Esophagus squamous epithelium (tissue), 4 donors: ENCODE measurements at regions not wholly inside any gene's neighbourhood (a gene's known extent, or its start where the extent isn't known, plus 50 kb on each side); places are given as distances from the start of the nearest gene placed in this dataset.

Experiments used
- POLR2A ChIP-seq, 4 donors: fragments of 450-650 bp; IDR thresholded peaks; one replicate each; pipeline ENCODE4 v1.6.1; 2017; ENCODE audit warnings: antibody characterized with exemption in 4 of 4, mild to moderate bottlenecking in 4 of 4, moderate library complexity in 3 of 4
- TF ChIP-seq, protein P1 (sequence below), 6 experiments: fragments of 450-650 bp in 4 of 6; fragments of 200-600 bp in 2 of 6; sonication (generic) in 2 of 6; IDR thresholded peaks; one replicate each; pipeline ENCODE4 v1.5.1; 2016 to 2019; ENCODE audit warnings: antibody characterized with exemption in 6 of 6, mild to moderate bottlenecking in 4 of 6, moderate library complexity in 4 of 6

DNA sequence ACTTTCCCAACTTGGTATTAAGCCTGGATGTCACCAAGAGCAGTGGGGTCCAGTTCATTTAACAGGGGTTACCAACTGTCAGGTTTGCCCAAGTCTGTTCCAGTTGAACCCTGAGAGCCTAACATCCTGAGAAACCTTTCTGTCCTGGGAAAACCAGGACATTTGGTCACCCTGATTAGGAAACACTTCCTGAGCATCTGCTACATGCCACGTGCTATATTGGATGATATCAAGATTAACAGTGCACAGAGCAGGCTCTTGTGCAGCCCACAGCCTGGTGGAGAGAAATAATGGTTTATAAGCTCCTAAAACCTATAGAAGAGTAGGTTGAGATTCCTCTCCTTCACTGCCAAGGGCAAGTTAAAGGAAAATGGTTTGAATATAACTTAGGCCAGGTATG lies 102.9 kb upstream of the RAD23B start:
- TF ChIP-seq, protein P1, sequence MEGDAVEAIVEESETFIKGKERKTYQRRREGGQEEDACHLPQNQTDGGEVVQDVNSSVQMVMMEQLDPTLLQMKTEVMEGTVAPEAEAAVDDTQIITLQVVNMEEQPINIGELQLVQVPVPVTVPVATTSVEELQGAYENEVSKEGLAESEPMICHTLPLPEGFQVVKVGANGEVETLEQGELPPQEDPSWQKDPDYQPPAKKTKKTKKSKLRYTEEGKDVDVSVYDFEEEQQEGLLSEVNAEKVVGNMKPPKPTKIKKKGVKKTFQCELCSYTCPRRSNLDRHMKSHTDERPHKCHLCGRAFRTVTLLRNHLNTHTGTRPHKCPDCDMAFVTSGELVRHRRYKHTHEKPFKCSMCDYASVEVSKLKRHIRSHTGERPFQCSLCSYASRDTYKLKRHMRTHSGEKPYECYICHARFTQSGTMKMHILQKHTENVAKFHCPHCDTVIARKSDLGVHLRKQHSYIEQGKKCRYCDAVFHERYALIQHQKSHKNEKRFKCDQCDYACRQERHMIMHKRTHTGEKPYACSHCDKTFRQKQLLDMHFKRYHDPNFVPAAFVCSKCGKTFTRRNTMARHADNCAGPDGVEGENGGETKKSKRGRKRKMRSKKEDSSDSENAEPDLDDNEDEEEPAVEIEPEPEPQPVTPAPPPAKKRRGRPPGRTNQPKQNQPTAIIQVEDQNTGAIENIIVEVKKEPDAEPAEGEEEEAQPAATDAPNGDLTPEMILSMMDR (IDR thresholded peaks at IDR 0.05): no peak
- TF ChIP-seq POLR2A (IDR thresholded peaks at IDR 0.05): no peak
